ENCODE measurements at regions not wholly inside any gene's neighbourhood (a gene's known extent, or its start where the extent isn't known, plus 50 kb on each side); places are given as distances from the start of the nearest gene placed in this dataset.
"Not testable (repeated sequence)": the region's sequence is repeated elsewhere in the genome, so short reads cannot be mapped to it uniquely, and the experiment has no call there.

- no peak overlapping the region for H3K27ac Mint-ChIP-seq (ENCODE audit: unreplicated experiment)
- no peaks in the 10 kb centered on the region for H3K36me3 Mint-ChIP-seq (ENCODE audit: unreplicated experiment)
- H3K27me3 Mint-ChIP-seq (ENCODE audit: unreplicated experiment) = peaks cover 8% of the 10 kb centered on the region
- TF ChIP-seq, protein P1, sequence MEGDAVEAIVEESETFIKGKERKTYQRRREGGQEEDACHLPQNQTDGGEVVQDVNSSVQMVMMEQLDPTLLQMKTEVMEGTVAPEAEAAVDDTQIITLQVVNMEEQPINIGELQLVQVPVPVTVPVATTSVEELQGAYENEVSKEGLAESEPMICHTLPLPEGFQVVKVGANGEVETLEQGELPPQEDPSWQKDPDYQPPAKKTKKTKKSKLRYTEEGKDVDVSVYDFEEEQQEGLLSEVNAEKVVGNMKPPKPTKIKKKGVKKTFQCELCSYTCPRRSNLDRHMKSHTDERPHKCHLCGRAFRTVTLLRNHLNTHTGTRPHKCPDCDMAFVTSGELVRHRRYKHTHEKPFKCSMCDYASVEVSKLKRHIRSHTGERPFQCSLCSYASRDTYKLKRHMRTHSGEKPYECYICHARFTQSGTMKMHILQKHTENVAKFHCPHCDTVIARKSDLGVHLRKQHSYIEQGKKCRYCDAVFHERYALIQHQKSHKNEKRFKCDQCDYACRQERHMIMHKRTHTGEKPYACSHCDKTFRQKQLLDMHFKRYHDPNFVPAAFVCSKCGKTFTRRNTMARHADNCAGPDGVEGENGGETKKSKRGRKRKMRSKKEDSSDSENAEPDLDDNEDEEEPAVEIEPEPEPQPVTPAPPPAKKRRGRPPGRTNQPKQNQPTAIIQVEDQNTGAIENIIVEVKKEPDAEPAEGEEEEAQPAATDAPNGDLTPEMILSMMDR (IDR thresholded peaks at IDR 0.05) = no peak
- no peak for DNase-seq (ENCODE audit: extremely low spot score, unreplicated experiment)
- no peak overlapping the region for H3K4me3 Mint-ChIP-seq (ENCODE audit: unreplicated experiment)
- no peaks in the 10 kb centered on the region for H3K4me1 Mint-ChIP-seq (ENCODE audit: unreplicated experiment)
- no peaks in the 10 kb centered on the region for H3K9me3 Mint-ChIP-seq (ENCODE audit: unreplicated experiment)
These were observed 1637.5 kb upstream of the GOT2 start for GRCh38 chr16:60371591-60371990.

- DNase-seq (ENCODE audit: extremely low spot score, unreplicated experiment) = no peak
- Mint-ChIP-seq H3K4me3 (ENCODE audit: unreplicated experiment) (no peak overlapping the region), H3K36me3 (ENCODE audit: unreplicated experiment) (no peaks in the 10 kb centered on the region), H3K4me1 (ENCODE audit: unreplicated experiment) (no peaks in the 10 kb centered on the region), H3K27me3 (ENCODE audit: unreplicated experiment) (peaks cover 3% of the 10 kb centered on the region), H3K9me3 (ENCODE audit: unreplicated experiment) (no peaks in the 10 kb centered on the region), H3K27ac (ENCODE audit: unreplicated experiment) (no peak overlapping the region)
- TF ChIP-seq, protein P1 (IDR thresholded peaks at IDR 0.05) = no peak
These were observed 1633.6 kb upstream of the GOT2 start for GRCh38 chr16:60367739-60368138.

DNA sequence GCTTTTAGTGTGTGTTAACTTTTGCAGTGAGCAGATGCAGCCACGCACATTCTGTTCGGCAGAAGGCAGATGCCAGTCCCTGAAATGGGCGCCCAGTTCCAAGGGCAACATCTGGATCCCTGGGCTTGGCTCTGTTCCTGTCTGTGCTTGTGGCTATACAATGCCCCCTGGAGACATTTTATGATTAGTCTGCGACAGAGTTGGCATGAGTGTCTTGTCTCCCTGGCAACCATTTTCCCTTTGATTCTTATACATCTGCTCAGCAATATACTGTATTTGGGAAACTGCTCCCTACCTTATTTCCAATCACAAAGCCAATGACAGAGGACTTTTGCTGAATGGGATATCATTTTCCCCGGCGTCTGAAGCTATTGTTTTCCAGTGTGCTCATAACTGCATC is 1629.5 kb upstream of the GOT2 start:
- H3K4me1 Mint-ChIP-seq (ENCODE audit: unreplicated experiment) = no peaks in the 10 kb centered on the region
- H3K27me3 Mint-ChIP-seq (ENCODE audit: unreplicated experiment) = no peaks in the 10 kb centered on the region
- DNase-seq (ENCODE audit: extremely low spot score, unreplicated experiment) = no peak
- H3K9me3 Mint-ChIP-seq (ENCODE audit: unreplicated experiment) = no peaks in the 10 kb centered on the region
- no peak overlapping the region for H3K27ac Mint-ChIP-seq (ENCODE audit: unreplicated experiment)
- H3K36me3 Mint-ChIP-seq (ENCODE audit: unreplicated experiment) = no peaks in the 10 kb centered on the region
- no peak overlapping the region for H3K4me3 Mint-ChIP-seq (ENCODE audit: unreplicated experiment)
- TF ChIP-seq, protein P1 (IDR thresholded peaks at IDR 0.05) = no peak

- H3K27me3 Mint-ChIP-seq (ENCODE audit: unreplicated experiment); H3K27ac Mint-ChIP-seq (ENCODE audit: unreplicated experiment); DNase-seq (ENCODE audit: extremely low spot score, unreplicated experiment): not testable (repeated sequence)
These were observed 1625.8 kb upstream of the GOT2 start for GRCh38 chr16:60359866-60360265.

GRCh38 chr16:60359412-60359811 is 1625.3 kb upstream of the GOT2 start:
- not testable (repeated sequence) for H3K36me3 Mint-ChIP-seq (ENCODE audit: unreplicated experiment); H3K9me3 Mint-ChIP-seq (ENCODE audit: unreplicated experiment); DNase-seq (ENCODE audit: extremely low spot score, unreplicated experiment); H3K27me3 Mint-ChIP-seq (ENCODE audit: unreplicated experiment); H3K27ac Mint-ChIP-seq (ENCODE audit: unreplicated experiment); H3K4me3 Mint-ChIP-seq (ENCODE audit: unreplicated experiment); H3K4me1 Mint-ChIP-seq (ENCODE audit: unreplicated experiment)

More at GRCh38 chr16:60359866-60360265, 1625.8 kb upstream of the GOT2 start:
- H3K4me3 Mint-ChIP-seq (ENCODE audit: unreplicated experiment); H3K9me3 Mint-ChIP-seq (ENCODE audit: unreplicated experiment); H3K4me1 Mint-ChIP-seq (ENCODE audit: unreplicated experiment); H3K36me3 Mint-ChIP-seq (ENCODE audit: unreplicated experiment): not testable (repeated sequence)

DNA sequence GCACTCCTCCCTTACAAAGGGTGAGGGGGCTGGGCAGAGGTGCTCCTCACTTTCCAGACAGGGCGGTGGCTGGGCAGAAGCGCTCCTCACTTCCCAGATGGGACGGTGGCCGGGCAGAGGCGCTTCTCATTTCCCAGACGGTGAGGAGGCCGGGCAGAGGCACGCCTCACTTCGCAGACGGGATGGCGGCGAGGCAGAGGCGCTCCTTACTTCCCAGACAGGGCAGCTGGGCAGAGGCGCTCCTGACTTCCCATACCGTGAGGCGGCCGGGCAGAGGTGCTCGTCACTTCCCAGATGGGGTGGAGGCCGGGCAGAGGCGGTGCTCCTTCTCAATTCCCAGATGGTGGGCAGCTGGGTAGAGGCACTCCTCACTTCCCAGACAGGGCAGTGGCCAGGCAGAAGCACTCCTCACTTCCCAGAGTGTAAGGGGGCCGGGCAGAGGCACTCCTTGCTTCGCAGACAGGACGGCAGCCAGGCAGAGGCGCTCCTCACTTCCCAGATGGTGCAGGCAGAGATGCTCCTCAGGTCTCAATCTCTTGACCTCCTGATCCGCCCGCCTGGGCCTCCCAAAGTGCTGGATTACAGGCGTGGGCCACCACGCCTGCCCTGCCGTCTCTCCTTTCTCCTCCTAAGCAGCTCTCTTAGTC is 1623.9 kb upstream of the GOT2 start:
- H3K27ac Mint-ChIP-seq (ENCODE audit: unreplicated experiment); DNase-seq (ENCODE audit: extremely low spot score, unreplicated experiment); H3K4me1 Mint-ChIP-seq (ENCODE audit: unreplicated experiment): not testable (repeated sequence)

More for the DNA sequence above, 1623.9 kb upstream of the GOT2 start:
- not testable (repeated sequence) for H3K9me3 Mint-ChIP-seq (ENCODE audit: unreplicated experiment); H3K4me3 Mint-ChIP-seq (ENCODE audit: unreplicated experiment); H3K27me3 Mint-ChIP-seq (ENCODE audit: unreplicated experiment); H3K36me3 Mint-ChIP-seq (ENCODE audit: unreplicated experiment)
